ENCODE measurements at regions not wholly inside any gene's neighbourhood (a gene's known extent, or its start where the extent isn't known, plus 50 kb on each side); places are given as distances from the start of the nearest gene placed in this dataset.

GRCh38 chr12:27901959-27902358 is 70.6 kb downstream of the PTHLH start:
- no peak for TF ChIP-seq CTCF (conservative IDR thresholded peaks at IDR 0.05; ENCODE audit: low read length)
- TF ChIP-seq EZH2phosphoT487 (IDR thresholded peaks at IDR 0.05; ENCODE audit: borderline replicate concordance, low read depth, low read length) = no peak

Measured in OCI-LY7 (cell line).